Neural cell (in vitro differentiated cells): ENCODE measurements at regions not wholly inside any gene's neighbourhood (a gene's known extent, or its start where the extent isn't known, plus 50 kb on each side); places are given as distances from the start of the nearest gene placed in this dataset.

Experiments used
- H2AFZ ChIP-seq: fragments of 200-600, 300-800 bp; sonication (generic), shearing (Covaris generic); 2 replicates; pipeline ENCODE4 v1.6.0; 2014; ENCODE audit warnings: low read depth, mild to moderate bottlenecking, antibody characterized with exemption, low read length, moderate library complexity
- H3F3A ChIP-seq: fragments of 200-600 bp; shearing (Covaris generic); 2 replicates; pipeline ENCODE4 v1.6.1; 2016; ENCODE audit warnings: mild to moderate bottlenecking, moderate library complexity, mixed read lengths, antibody characterized with exemption, low read length; ENCODE audit not compliant: insufficient read depth, poor library complexity, severe bottlenecking
- H3K27ac ChIP-seq: fragments of 200-600, 300-800 bp; sonication (generic), shearing (Covaris generic); 2 replicates; pipeline ENCODE4 v1.5.1; 2014; ENCODE audit warnings: mild to moderate bottlenecking, low read length, moderate library complexity
- H3K27me3 ChIP-seq: fragments of 300-800, 200-600 bp; sonication (generic), shearing (Covaris generic); 2 replicates; pipeline ENCODE4 v1.6.0; 2014; ENCODE audit warnings: mild to moderate bottlenecking, low read depth, low read length, moderate library complexity; ENCODE audit not compliant: insufficient read depth
- H3K36me3 ChIP-seq: fragments of 300-800, 200-600 bp; sonication (generic), shearing (Covaris generic); 2 replicates; pipeline ENCODE4 v1.5.1; 2014; ENCODE audit warnings: mild to moderate bottlenecking, antibody characterized with exemption, low read length, moderate library complexity; ENCODE audit not compliant: insufficient read depth
- H3K4me2 ChIP-seq: fragments of 300-800, 200-600 bp; sonication (generic), shearing (Covaris generic); 2 replicates; pipeline ENCODE4 v1.6.0; 2014; ENCODE audit warnings: mild to moderate bottlenecking, low read length
- H3K4me3 ChIP-seq: fragments of 300-800, 200-600 bp; sonication (generic), shearing (Covaris generic); 2 replicates; pipeline ENCODE4 v1.5.1; 2014; ENCODE audit warnings: mild to moderate bottlenecking, low read length, moderate library complexity
- H3K79me2 ChIP-seq: fragments of 200-600 bp; shearing (Covaris generic); replicated peaks from 2 replicates; pipeline ENCODE4 v1.6.0; 2014; ENCODE audit warnings: mild to moderate bottlenecking, low read length, moderate library complexity; ENCODE audit not compliant: insufficient read depth
- H3K9ac ChIP-seq: fragments of 300-800, 200-600 bp; sonication (generic), shearing (Covaris generic); 2 replicates; pipeline ENCODE4 v1.6.1; 2016; ENCODE audit warnings: mild to moderate bottlenecking, low read length, mixed read lengths
- H3K9me2 ChIP-seq: fragments of 200-600 bp; shearing (Covaris generic); 2 replicates; pipeline ENCODE4 v1.6.1; 2016; ENCODE audit warnings: mild to moderate bottlenecking, low read length, mixed read lengths; ENCODE audit not compliant: insufficient read depth
- H3K9me3 ChIP-seq: fragments of 200-600, 300-800 bp; sonication (generic), shearing (Covaris generic); 2 replicates; pipeline ENCODE4 v1.6.1; 2016; ENCODE audit warnings: mild to moderate bottlenecking, mixed run types, low read length, moderate library complexity, mixed read lengths
- H4K20me1 ChIP-seq: fragments of 200-600 bp; shearing (Covaris generic); 2 replicates; pipeline ENCODE4 v1.6.1; 2016; ENCODE audit warnings: mild to moderate bottlenecking, mixed run types; ENCODE audit not compliant: insufficient read depth
- EP300 ChIP-seq: fragments of 450-650 bp; conservative IDR thresholded peaks from 2 replicates; pipeline ENCODE4 v1.6.1; 2014; ENCODE audit warnings: antibody characterized with exemption, mild to moderate bottlenecking, moderate library complexity; ENCODE audit not compliant: poor library complexity, severe bottlenecking
- EZH2 ChIP-seq: fragments of 200-600, 300-800 bp; shearing (Covaris generic), sonication (generic); IDR thresholded peaks from 2 replicates; pipeline ENCODE4 v1.6.1; 2014; ENCODE audit warnings: antibody characterized with exemption, low read length, borderline replicate concordance, mild to moderate bottlenecking; ENCODE audit not compliant: insufficient read depth, poor library complexity, severe bottlenecking
- MXI1 ChIP-seq: fragments of 450-650 bp; conservative IDR thresholded peaks from 2 replicates; pipeline ENCODE4 v1.6.1; 2014; ENCODE audit warnings: antibody characterized with exemption, mild to moderate bottlenecking; ENCODE audit not compliant: poor library complexity, severe bottlenecking
- POLR2AphosphoS5 ChIP-seq: IDR thresholded peaks from 2 replicates; pipeline ENCODE4 v1.6.1; 2012
- RAD21 ChIP-seq: fragments of 450-650 bp; conservative IDR thresholded peaks from 2 replicates; pipeline ENCODE4 v1.6.1; 2014; ENCODE audit warnings: antibody characterized with exemption, mild to moderate bottlenecking, moderate library complexity
- SMC3 ChIP-seq: fragments of 450-650 bp; conservative IDR thresholded peaks from 2 replicates; pipeline ENCODE4 v1.6.1; 2014; ENCODE audit warnings: antibody characterized with exemption, mild to moderate bottlenecking, moderate library complexity; ENCODE audit not compliant: poor library complexity
- TAF1 ChIP-seq: IDR thresholded peaks from 2 replicates; pipeline ENCODE4 v1.6.1; 2012; ENCODE audit warnings: low read depth
- TF ChIP-seq, protein P1 (sequence below): IDR thresholded peaks from 2 replicates; pipeline ENCODE4 v1.6.1; 2012; ENCODE audit warnings: borderline replicate concordance
- TF ChIP-seq, protein P2 (sequence below): fragments of 450-650 bp; IDR thresholded peaks from 2 replicates; pipeline ENCODE4 v1.5.1; 2014; ENCODE audit warnings: antibody characterized with exemption, mild to moderate bottlenecking, moderate library complexity; ENCODE audit not compliant: poor library complexity, severe bottlenecking

DNA sequence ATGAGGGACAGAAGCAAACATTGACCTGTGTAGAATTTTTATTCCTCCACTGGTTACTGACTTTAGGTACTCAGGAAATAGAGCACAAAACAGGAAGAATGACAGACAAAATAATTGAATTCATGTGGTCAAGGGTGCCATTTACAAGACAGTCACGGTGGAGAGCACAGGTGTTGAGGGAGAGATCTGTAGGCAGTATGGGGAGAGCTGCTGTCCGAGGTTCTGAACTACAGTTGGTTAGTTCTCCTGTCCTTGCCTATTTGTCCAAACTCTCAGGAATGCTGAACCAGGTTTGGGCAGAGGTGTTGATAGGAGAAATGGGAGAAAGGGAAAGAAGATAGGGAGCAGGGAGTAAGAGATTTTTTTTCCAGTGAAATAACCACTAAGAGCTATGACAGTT is 178.5 kb upstream of the ZBTB20 start:
- no peaks in the 10 kb centered on the region for H3K36me3 ChIP-seq
- H4K20me1 ChIP-seq: no peaks in the 10 kb centered on the region
- no peak overlapping the region for H2AFZ ChIP-seq
- no peak overlapping the region for H3K4me2 ChIP-seq
- no peak overlapping the region for H3K9ac ChIP-seq
- no peaks in the 10 kb centered on the region for H3K27me3 ChIP-seq
- no peaks in the 10 kb centered on the region for H3F3A ChIP-seq
- no peaks in the 10 kb centered on the region for H3K9me3 ChIP-seq
- no peaks in the 10 kb centered on the region for H3K9me2 ChIP-seq
- H3K4me3 ChIP-seq: no peak overlapping the region
- no peak for TF ChIP-seq POLR2AphosphoS5
- no peak for TF ChIP-seq SMC3
- TF ChIP-seq TAF1: no peak
- TF ChIP-seq, protein P1, sequence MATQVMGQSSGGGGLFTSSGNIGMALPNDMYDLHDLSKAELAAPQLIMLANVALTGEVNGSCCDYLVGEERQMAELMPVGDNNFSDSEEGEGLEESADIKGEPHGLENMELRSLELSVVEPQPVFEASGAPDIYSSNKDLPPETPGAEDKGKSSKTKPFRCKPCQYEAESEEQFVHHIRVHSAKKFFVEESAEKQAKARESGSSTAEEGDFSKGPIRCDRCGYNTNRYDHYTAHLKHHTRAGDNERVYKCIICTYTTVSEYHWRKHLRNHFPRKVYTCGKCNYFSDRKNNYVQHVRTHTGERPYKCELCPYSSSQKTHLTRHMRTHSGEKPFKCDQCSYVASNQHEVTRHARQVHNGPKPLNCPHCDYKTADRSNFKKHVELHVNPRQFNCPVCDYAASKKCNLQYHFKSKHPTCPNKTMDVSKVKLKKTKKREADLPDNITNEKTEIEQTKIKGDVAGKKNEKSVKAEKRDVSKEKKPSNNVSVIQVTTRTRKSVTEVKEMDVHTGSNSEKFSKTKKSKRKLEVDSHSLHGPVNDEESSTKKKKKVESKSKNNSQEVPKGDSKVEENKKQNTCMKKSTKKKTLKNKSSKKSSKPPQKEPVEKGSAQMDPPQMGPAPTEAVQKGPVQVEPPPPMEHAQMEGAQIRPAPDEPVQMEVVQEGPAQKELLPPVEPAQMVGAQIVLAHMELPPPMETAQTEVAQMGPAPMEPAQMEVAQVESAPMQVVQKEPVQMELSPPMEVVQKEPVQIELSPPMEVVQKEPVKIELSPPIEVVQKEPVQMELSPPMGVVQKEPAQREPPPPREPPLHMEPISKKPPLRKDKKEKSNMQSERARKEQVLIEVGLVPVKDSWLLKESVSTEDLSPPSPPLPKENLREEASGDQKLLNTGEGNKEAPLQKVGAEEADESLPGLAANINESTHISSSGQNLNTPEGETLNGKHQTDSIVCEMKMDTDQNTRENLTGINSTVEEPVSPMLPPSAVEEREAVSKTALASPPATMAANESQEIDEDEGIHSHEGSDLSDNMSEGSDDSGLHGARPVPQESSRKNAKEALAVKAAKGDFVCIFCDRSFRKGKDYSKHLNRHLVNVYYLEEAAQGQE: no peak
- no peaks in the 10 kb centered on the region for H3K79me2 ChIP-seq
- no peak overlapping the region for H3K27ac ChIP-seq

DNA sequence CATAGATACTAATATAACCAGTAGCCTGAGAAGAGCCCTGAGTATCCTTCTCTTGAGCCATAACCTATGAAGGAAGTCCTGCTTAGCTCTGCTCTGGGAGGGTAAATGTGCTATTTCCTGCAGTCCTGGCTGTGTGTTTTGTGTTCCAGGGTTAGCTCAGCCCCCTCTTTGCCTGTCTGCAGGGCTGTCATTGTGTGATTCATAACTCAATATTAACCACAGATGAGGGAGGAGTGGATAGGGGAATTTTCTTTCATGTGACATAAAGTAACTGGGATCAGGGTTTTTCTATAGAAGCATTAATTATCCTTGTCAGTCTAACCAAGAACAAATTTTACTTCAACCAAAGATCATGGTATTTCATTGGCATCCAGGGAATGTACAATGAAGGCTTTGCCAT is 183.3 kb upstream of the ZBTB20 start:
- Histone ChIP-seq H3K9me3 (no peaks in the 10 kb centered on the region), H3K27ac (peak overlapping the region; percentile 84), H3K36me3 (no peaks in the 10 kb centered on the region), H3K27me3 (no peaks in the 10 kb centered on the region), H3K79me2 (no peaks in the 10 kb centered on the region), H3K9ac (peak overlapping the region; percentile 45), H3K4me2 (no peak overlapping the region), H3K4me3 (peak overlapping the region; percentile 30), H2AFZ (no peak overlapping the region), H3K9me2 (no peaks in the 10 kb centered on the region), H4K20me1 (no peaks in the 10 kb centered on the region), H3F3A (no peaks in the 10 kb centered on the region)
- TF ChIP-seq, protein P1: peak; percentile 42
- TF ChIP-seq SMC3 (no peak), POLR2AphosphoS5 (peak; percentile 70), EP300 (peak; percentile 73), TAF1 (no peak), RAD21 (peak; percentile 25)

DNA sequence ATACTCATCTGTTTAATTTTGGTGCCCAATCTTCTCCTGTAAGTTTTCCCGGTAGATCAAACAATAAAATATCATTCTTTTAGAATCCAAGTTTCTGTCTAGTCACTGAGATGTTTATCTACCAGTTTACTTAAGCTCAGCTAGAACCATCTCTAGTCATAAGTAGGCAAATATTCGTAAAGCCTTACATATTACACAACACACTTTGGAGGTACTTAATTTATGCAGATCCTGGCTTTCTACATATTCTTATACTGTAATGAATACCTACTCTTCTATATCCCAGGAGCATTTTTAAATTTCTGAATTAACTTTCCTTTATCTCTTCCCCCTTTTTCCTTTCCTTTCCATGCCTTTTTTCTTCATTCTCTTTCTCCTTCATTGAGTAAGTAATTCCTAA is 185.9 kb upstream of the ZBTB20 start:
- Histone ChIP-seq H3K9ac (no peak overlapping the region), H3K4me3 (no peak overlapping the region), H3K27ac (no peak overlapping the region), H3K9me3 (no peaks in the 10 kb centered on the region), H3K27me3 (no peaks in the 10 kb centered on the region), H2AFZ (no peak overlapping the region), H3K9me2 (no peaks in the 10 kb centered on the region), H3K4me2 (no peak overlapping the region), H4K20me1 (no peaks in the 10 kb centered on the region), H3K79me2 (no peaks in the 10 kb centered on the region), H3F3A (no peaks in the 10 kb centered on the region), H3K36me3 (no peaks in the 10 kb centered on the region)
- TF ChIP-seq EP300: no peak
- TF ChIP-seq, protein P2, sequence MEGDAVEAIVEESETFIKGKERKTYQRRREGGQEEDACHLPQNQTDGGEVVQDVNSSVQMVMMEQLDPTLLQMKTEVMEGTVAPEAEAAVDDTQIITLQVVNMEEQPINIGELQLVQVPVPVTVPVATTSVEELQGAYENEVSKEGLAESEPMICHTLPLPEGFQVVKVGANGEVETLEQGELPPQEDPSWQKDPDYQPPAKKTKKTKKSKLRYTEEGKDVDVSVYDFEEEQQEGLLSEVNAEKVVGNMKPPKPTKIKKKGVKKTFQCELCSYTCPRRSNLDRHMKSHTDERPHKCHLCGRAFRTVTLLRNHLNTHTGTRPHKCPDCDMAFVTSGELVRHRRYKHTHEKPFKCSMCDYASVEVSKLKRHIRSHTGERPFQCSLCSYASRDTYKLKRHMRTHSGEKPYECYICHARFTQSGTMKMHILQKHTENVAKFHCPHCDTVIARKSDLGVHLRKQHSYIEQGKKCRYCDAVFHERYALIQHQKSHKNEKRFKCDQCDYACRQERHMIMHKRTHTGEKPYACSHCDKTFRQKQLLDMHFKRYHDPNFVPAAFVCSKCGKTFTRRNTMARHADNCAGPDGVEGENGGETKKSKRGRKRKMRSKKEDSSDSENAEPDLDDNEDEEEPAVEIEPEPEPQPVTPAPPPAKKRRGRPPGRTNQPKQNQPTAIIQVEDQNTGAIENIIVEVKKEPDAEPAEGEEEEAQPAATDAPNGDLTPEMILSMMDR: no peak
- no peak for TF ChIP-seq SMC3
- TF ChIP-seq, protein P1: no peak
- no peak for TF ChIP-seq RAD21
- no peak for TF ChIP-seq EZH2
- TF ChIP-seq POLR2AphosphoS5: no peak
- TF ChIP-seq MXI1: no peak
- no peak for TF ChIP-seq TAF1
